Suprapubic skin (tissue), 4 donors: ENCODE measurements at regions not wholly inside any gene's neighbourhood (a gene's known extent, or its start where the extent isn't known, plus 50 kb on each side); places are given as distances from the start of the nearest gene placed in this dataset.

ENCODE experiments used
- DNase-seq, 2 donors: peaks; one replicate each; pipeline ENCODE4 v3.0.0-alpha.2; 2019; ENCODE audit warnings: low spot score in 2 of 2
- H3K27ac ChIP-seq: fragments of 200-600 bp; sonication (generic); one replicate; pipeline ENCODE4 v1.5.1; 2019
- H3K27me3 ChIP-seq: fragments of 200-600 bp; sonication (generic); one replicate; pipeline ENCODE4 v1.5.1; 2019
- H3K36me3 ChIP-seq: fragments of 200-600 bp; sonication (generic); one replicate; pipeline ENCODE4 v1.5.1; 2019
- H3K4me1 ChIP-seq: fragments of 200-600 bp; sonication (generic); one replicate; pipeline ENCODE4 v1.5.1; 2019
- H3K4me3 ChIP-seq: fragments of 200-600 bp; sonication (generic); one replicate; pipeline ENCODE4 v1.5.1; 2019; ENCODE audit warnings: mild to moderate bottlenecking
- H3K9me3 ChIP-seq: fragments of 200-600 bp; sonication (generic); one replicate; pipeline ENCODE4 v1.5.1; 2019
- CTCF ChIP-seq, 2 donors: fragments of 200-600 bp in 1 of 2; fragments of 450-650 bp in 1 of 2; sonication (generic) in 1 of 2; IDR thresholded peaks; one replicate each; pipeline ENCODE4 v1.5.1; 2016 to 2019; ENCODE audit warnings: antibody characterized with exemption in 2 of 2, mild to moderate bottlenecking in 1 of 2, moderate library complexity in 1 of 2
- EP300 ChIP-seq: sonication (generic); formaldehyde crosslinking; IDR thresholded peaks from one replicate; pipeline ENCODE4 v1.6.1; 2017; ENCODE audit warnings: antibody characterized with exemption
- POLR2A ChIP-seq, 2 donors: fragments of 450-650 bp; IDR thresholded peaks; one replicate each; pipeline ENCODE4 v1.6.1; 2017; ENCODE audit warnings: antibody characterized with exemption in 2 of 2, mild to moderate bottlenecking in 2 of 2, moderate library complexity in 2 of 2
- POLR2AphosphoS5 ChIP-seq, 3 donors: sonication (generic); formaldehyde crosslinking; IDR thresholded peaks; one replicate each; pipeline ENCODE4 v1.6.1; 2017; ENCODE audit warnings: antibody characterized with exemption in 3 of 3
- WGBS: methylation state at CpG from one replicate; pipeline ENCODE4 v1.1.5; 2018; 5-methylcytosine and 5-hydroxymethylcytosine counted together

DNA sequence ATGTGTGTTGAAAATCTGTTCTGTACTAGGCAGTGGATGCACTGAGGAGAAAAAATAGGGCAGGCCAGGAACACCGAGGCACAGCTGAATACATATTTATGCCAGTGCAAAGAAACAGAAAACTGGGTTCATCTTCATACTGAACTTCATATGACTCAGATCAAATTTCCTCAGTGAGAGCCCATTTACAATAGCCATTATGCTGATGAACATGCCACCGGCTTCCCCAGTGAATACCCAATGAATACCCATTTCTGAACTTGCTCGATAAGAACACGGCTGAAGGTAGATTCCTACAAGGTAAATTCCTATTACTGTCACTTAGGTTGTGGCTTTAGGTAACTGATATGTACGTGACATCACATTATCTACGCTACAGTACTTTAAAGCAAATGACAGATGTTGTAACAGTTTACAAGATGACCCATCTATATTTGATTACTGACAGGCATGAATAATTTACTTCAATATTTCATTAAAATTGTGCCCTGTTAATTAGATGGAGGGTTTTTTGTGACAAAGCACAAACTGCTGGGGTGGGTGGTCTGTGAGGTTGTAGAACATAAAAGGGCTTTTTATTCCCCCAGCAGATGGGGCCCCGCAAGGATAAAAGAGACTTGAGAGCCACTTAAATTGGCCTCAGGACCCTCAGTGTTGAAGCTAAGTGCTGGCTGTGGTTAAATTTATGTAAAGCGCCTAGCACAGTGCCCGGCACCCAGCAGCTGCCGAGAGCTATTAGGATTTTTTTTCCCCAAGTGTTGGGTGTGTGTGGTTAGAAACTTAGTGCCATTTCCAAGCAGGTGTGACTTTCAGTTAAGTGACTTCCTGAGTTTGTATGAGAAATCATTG lies 264.5 kb downstream of the CD83 start:
- WGBS, result 83% methylated on average over 10 of the region's 10 CpGs
- Histone ChIP-seq H3K9me3 (no peaks in the 10 kb centered on the region), H3K27me3 (no peaks in the 10 kb centered on the region), H3K4me1 (peaks cover 3% of the 10 kb centered on the region), H3K4me3 (no peak overlapping the region), H3K27ac (no peak overlapping the region), H3K36me3 (no peaks in the 10 kb centered on the region)
- TF ChIP-seq EP300, result no peak
- no peak for TF ChIP-seq POLR2A (IDR thresholded peaks at IDR 0.05)
- TF ChIP-seq CTCF (IDR thresholded peaks at IDR 0.05), result no peak
- TF ChIP-seq POLR2AphosphoS5 (IDR thresholded peaks at IDR 0.05), result no peak
- no peak for DNase-seq

DNA sequence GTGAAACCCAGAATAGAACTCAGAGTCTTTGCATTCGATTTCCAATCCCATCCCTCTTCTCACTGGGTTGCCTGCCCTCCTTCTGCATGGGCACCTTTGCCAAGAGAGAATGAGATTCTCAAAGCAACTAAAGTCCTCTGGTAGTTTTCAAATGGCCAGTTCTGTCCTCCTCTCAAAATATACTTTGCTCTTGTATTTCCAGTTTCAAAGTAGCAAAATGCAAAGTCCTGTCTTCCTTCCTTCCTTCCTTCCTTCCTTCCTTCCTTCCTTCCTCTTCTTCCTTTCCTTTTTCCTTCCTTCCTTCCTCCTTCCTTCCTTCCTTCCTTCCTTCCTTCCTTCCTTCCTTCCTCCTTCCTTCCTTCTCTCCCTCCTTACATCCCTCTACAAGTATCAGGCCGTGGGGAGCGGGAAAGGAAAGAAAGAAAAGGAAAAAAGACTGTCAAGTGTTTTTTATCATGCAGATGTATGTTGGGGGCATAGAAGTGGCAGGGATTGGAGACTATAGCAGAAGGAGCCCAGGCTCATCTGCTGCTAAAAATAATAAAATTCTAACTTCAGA lies 265.2 kb downstream of the CD83 start:
- no peak for TF ChIP-seq EP300
- no peak for TF ChIP-seq POLR2A (IDR thresholded peaks at IDR 0.05)
- TF ChIP-seq POLR2AphosphoS5 (IDR thresholded peaks at IDR 0.05), result no peak
- no peak for TF ChIP-seq CTCF (IDR thresholded peaks at IDR 0.05)
- Histone ChIP-seq H3K4me1 (peaks cover 3% of the 10 kb centered on the region), H3K27me3 (no peaks in the 10 kb centered on the region), H3K36me3 (no peaks in the 10 kb centered on the region), H3K9me3 (no peaks in the 10 kb centered on the region), H3K27ac (no peak overlapping the region), H3K4me3 (no peak overlapping the region)
- no peak for DNase-seq
- 74% methylated on average over 3 of the region's 3 CpGs for WGBS

DNA sequence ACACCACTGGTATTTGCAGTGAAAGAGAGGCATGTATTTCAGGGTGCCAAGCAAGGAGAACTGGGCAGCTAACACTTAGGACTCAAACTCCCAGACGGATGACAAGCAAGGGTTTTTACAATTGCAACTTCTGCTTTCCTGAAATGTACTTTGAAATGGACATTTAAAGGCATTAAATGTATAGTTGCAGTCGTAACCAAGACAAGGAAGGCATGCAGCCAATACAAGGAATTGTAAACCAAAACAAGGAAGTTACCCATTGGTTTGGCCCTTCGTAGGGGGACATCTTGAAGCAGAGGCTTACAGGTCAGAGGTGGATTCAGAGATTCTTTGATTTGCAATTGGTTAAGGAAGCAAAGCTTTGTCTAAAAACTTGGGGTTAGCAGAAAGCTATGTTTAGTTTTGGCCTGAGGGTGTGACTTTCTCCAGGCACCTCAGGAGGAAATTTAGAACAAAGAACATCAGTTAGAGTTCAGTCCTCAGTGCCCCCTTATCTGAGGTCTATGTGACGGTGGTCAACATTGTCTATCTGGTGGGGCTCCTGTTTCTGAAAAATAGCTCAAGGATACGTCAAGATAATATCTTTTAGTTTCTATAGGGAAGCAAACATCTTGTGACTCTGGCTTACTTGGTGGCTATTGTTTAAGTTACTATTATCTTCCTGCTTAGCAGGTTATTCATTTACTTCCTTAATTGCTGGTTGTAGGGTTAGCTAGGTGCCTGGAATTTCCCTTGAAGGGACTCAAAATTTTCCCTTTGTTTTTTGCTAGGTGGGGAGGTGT lies 266.0 kb downstream of the CD83 start:
- Histone ChIP-seq H3K4me1 (peaks cover 3% of the 10 kb centered on the region), H3K27me3 (no peaks in the 10 kb centered on the region), H3K4me3 (no peak overlapping the region), H3K36me3 (no peaks in the 10 kb centered on the region), H3K27ac (no peak overlapping the region), H3K9me3 (no peaks in the 10 kb centered on the region)
- 89% methylated on average over 5 of the region's 5 CpGs for WGBS
- no peak for TF ChIP-seq POLR2A (IDR thresholded peaks at IDR 0.05)
- no peak for TF ChIP-seq CTCF (IDR thresholded peaks at IDR 0.05)
- TF ChIP-seq POLR2AphosphoS5 (IDR thresholded peaks at IDR 0.05), result no peak
- TF ChIP-seq EP300, result no peak
- no peak for DNase-seq

DNA sequence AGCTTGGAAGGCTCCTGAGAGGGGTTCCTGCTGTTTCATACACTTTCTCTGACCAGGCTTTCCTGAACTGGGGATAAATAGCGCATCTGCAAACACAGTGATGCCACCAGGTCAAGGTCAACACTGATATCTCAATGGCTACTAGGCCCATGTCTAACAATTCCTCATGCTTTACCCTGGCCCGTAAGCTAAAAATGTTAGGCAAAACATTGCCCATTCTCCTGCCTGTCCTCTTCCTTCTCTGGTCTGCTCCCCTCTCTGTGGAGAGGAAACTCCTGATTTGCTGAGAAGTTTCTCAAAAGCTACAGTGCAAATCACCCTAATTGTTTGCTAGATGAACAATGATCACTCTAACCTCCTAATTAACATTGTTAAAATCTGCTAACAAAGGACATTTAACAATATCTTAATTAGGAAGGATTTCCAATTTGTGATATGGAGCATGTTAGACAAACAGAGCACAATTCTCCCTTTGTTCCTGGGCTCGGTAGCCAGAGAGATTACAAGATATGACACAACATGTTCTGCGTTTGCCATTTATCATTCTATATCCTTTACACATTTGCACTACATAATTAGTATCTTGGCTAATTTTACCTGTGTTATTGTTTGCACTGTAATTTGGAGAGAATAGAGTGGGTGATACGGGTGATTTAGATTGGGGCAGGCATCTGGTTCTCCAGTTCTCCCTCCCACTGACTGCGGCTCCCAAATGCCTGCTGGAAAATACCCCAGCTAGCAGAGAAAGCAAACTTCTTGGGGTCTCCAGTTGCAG lies 266.8 kb downstream of the CD83 start:
- H3K4me1 ChIP-seq, result peaks cover 3% of the 10 kb centered on the region
- H3K4me3 ChIP-seq, result no peak overlapping the region
- TF ChIP-seq POLR2A (IDR thresholded peaks at IDR 0.05) (no peak), CTCF (IDR thresholded peaks at IDR 0.05) (no peak), EP300 (no peak), POLR2AphosphoS5 (IDR thresholded peaks at IDR 0.05) (no peak)
- no peaks in the 10 kb centered on the region for H3K9me3 ChIP-seq
- DNase-seq, result no peak
- H3K27ac ChIP-seq, result no peak overlapping the region
- 76% methylated on average over 6 of the region's 6 CpGs for WGBS
- no peaks in the 10 kb centered on the region for H3K36me3 ChIP-seq
- no peaks in the 10 kb centered on the region for H3K27me3 ChIP-seq
